Glutamatergic neuron (in vitro differentiated cells): ENCODE measurements at regions not wholly inside any gene's neighbourhood (a gene's known extent, or its start where the extent isn't known, plus 50 kb on each side); places are given as distances from the start of the nearest gene placed in this dataset.

Experiments
- DNase-seq: peaks from one replicate; pipeline ENCODE4 v3.0.0; 2022
- H3K27ac Mint-ChIP-seq: one replicate; pipeline ENCODE4 v1.8.0; 2020; ENCODE audit warnings: mild to moderate bottlenecking, mixed read lengths, inconsistent platforms; ENCODE audit not compliant: unreplicated experiment
- H3K27me3 Mint-ChIP-seq: one replicate; pipeline ENCODE4 v1.8.0; 2020; ENCODE audit warnings: mild to moderate bottlenecking, moderate library complexity, mixed read lengths, inconsistent platforms; ENCODE audit not compliant: unreplicated experiment
- H3K36me3 Mint-ChIP-seq: one replicate; pipeline ENCODE4 v1.8.0; 2020; ENCODE audit warnings: mild to moderate bottlenecking, mixed read lengths, inconsistent platforms; ENCODE audit not compliant: unreplicated experiment
- H3K4me1 Mint-ChIP-seq: one replicate; pipeline ENCODE4 v1.8.0; 2020; ENCODE audit warnings: mild to moderate bottlenecking, low read depth, mixed read lengths, inconsistent platforms; ENCODE audit not compliant: unreplicated experiment
- H3K4me3 Mint-ChIP-seq: one replicate; pipeline ENCODE4 v1.8.0; 2020; ENCODE audit warnings: mild to moderate bottlenecking, mixed read lengths, inconsistent platforms; ENCODE audit not compliant: unreplicated experiment
- H3K9me3 Mint-ChIP-seq: one replicate; pipeline ENCODE4 v1.8.0; 2020; ENCODE audit warnings: mild to moderate bottlenecking, moderate library complexity, mixed read lengths, inconsistent platforms; ENCODE audit not compliant: unreplicated experiment
- CTCF ChIP-seq: fragments of 200-600 bp; sonication (generic); IDR thresholded peaks from one replicate; pipeline ENCODE4 v1.5.0; 2021; ENCODE audit not compliant: partially characterized antibody, unreplicated experiment

GRCh38 chr5:123249446-123249845 is 160.4 kb downstream of the PRDM6 start:
- Mint-ChIP-seq H3K4me3 (no peak overlapping the region), H3K27me3 (peaks cover 1% of the 10 kb centered on the region), H3K4me1 (no peaks in the 10 kb centered on the region), H3K9me3 (no peaks in the 10 kb centered on the region), H3K36me3 (no peaks in the 10 kb centered on the region), H3K27ac (no peak overlapping the region)
- DNase-seq, result no peak
- no peak for TF ChIP-seq CTCF

GRCh38 chr5:123245689-123246088 is 156.6 kb downstream of the PRDM6 start:
- peaks cover 2% of the 10 kb centered on the region for H3K27me3 Mint-ChIP-seq
- H3K4me1 Mint-ChIP-seq, result no peaks in the 10 kb centered on the region
- no peaks in the 10 kb centered on the region for H3K36me3 Mint-ChIP-seq
- H3K4me3 Mint-ChIP-seq, result no peak overlapping the region
- H3K27ac Mint-ChIP-seq, result no peak overlapping the region
- no peak for TF ChIP-seq CTCF
- no peak for DNase-seq
- H3K9me3 Mint-ChIP-seq, result no peaks in the 10 kb centered on the region

- Mint-ChIP-seq H3K4me3 (no peak overlapping the region), H3K9me3 (no peaks in the 10 kb centered on the region), H3K36me3 (no peaks in the 10 kb centered on the region), H3K27ac (no peak overlapping the region), H3K27me3 (peaks cover 2% of the 10 kb centered on the region), H3K4me1 (no peaks in the 10 kb centered on the region)
- no peak for TF ChIP-seq CTCF
- no peak for DNase-seq
Measured at GRCh38 chr5:123244458-123244857, 155.4 kb downstream of the PRDM6 start.
